ENCODE measurements at regions not wholly inside any gene's neighbourhood (a gene's known extent, or its start where the extent isn't known, plus 50 kb on each side); places are given as distances from the start of the nearest gene placed in this dataset.

DNA sequence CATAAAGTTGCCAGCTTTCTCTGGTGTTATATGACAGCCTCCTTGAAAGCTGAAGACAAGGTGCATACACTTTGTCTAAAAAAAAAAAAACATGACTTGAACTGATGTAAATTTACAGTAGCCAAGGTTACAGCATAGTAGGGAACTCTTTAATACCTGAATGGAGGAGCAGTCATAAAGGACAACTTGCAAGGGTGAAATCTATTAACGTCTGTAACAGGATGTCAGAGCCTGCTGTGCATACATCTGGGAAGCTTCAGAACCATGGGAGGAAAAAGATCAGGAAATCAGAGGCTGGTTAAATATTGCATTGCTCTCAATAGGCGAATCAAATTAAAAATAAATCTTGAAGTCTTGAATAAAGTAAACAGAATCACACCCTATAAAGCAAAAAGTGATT is 484.0 kb upstream of the CTSO start:
- intact Hi-C loops (cut with DNase I): no loop called here

DNA sequence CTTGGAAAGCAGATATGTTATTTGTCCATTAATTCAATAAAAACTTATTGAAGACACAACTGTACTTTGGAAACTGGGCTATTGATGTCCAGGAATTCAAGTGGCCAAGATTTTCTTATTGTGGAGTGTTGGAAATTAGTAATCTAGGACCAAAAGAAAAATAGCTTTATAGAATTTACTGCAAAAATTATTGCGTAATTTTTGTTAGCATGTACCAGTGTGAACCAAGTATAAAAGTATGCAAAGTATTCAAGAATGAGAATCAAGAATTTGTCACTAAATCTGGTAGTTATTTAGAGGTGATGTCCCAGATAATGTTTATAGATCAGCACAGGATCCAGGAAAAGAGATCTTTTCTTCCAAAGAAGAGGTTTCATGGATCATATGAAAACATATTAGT is 468.9 kb upstream of the CTSO start:
- intact Hi-C loops (cut with DNase I): no loop called here
- Histone ChIP-seq H3K27me3 (no peaks in the 10 kb centered on the region), H3K9me3 (peaks cover 0 to 4% of the 10 kb centered on the region in 2 donors), H3K4me3 (no peak overlapping the region), H3K27ac (no peak overlapping the region), H3K36me3 (no peaks in the 10 kb centered on the region), H3K4me1 (no peaks in the 10 kb centered on the region)
- ATAC-seq: no peak
- TF ChIP-seq, protein P1, sequence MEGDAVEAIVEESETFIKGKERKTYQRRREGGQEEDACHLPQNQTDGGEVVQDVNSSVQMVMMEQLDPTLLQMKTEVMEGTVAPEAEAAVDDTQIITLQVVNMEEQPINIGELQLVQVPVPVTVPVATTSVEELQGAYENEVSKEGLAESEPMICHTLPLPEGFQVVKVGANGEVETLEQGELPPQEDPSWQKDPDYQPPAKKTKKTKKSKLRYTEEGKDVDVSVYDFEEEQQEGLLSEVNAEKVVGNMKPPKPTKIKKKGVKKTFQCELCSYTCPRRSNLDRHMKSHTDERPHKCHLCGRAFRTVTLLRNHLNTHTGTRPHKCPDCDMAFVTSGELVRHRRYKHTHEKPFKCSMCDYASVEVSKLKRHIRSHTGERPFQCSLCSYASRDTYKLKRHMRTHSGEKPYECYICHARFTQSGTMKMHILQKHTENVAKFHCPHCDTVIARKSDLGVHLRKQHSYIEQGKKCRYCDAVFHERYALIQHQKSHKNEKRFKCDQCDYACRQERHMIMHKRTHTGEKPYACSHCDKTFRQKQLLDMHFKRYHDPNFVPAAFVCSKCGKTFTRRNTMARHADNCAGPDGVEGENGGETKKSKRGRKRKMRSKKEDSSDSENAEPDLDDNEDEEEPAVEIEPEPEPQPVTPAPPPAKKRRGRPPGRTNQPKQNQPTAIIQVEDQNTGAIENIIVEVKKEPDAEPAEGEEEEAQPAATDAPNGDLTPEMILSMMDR (IDR thresholded peaks at IDR 0.05): no peak
- no peak for DNase-seq

More for the DNA sequence above, 484.0 kb upstream of the CTSO start:
- ATAC-seq: no peak
- TF ChIP-seq, protein P1 (IDR thresholded peaks at IDR 0.05): no peak
- Histone ChIP-seq H3K9me3 (no peaks in the 10 kb centered on the region), H3K36me3 (no peaks in the 10 kb centered on the region), H3K27me3 (no peaks in the 10 kb centered on the region), H3K27ac (no peak overlapping the region), H3K4me1 (no peaks in the 10 kb centered on the region), H3K4me3 (no peak overlapping the region)
- no peak for DNase-seq

DNA sequence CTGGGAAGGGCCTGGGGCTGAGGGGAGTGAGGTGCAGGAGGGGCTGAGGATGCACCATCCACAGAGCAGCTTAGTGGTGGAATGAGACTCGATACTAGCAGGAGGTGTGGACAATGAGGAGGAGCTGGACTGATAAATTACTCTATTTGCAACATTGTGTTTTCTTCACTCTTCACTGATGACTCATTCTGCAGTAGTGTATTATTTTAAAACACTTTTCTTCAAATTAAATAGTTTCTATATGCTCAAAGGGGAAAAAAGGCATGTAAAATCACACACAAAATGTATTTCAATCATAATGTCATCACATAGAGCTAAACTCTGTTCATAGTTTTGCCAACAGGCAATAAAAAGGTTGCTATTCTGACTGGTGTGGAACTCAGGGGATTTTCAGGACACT is 467.0 kb upstream of the CTSO start:
- no peaks in the 10 kb centered on the region for H3K36me3 ChIP-seq
- TF ChIP-seq, protein P1 (IDR thresholded peaks at IDR 0.05): no peak
- H3K9me3 ChIP-seq: peaks cover 0 to 4% of the 10 kb centered on the region in 2 donors
- ATAC-seq (no peak), DNase-seq (no peak)
- H3K27me3 ChIP-seq: no peaks in the 10 kb centered on the region
- H3K27ac ChIP-seq: no peak overlapping the region
- no peaks in the 10 kb centered on the region for H3K4me1 ChIP-seq
- intact Hi-C loops (cut with DNase I): no loop called here
- no peak overlapping the region for H3K4me3 ChIP-seq

DNA sequence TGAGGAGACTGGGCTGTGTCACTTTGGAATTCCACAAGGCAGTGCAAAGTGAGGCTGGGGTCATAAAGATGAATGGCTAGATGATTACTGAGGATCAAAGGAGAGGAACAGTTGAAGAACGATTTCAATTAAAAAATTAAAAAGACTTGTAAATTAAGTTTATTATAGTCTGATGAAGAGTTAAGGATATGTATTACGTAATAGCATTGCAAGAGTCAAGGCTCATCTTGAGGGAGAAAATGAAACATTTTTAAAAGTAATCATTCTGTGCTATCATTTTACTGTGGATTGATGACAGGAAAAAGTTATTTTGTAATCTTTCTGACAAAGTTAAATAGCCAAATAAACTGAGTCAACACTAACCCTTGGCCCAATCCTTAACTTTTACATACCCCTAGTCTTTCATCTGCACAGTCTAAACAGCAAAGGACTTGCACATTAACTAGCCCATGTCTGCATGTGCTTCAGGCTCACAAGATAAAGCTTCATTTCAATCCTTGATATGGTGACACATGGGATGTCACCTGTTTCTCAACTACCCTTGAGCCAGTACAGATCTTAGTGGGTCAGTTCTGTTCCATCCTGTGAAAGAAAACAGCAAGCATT is 465.5 kb upstream of the CTSO start:
- Histone ChIP-seq H3K27ac (no peak overlapping the region), H3K4me3 (no peak overlapping the region), H3K4me1 (no peaks in the 10 kb centered on the region), H3K36me3 (no peaks in the 10 kb centered on the region), H3K27me3 (no peaks in the 10 kb centered on the region), H3K9me3 (peaks cover 0 to 4% of the 10 kb centered on the region in 2 donors)
- intact Hi-C loops (cut with DNase I): no loop called here
- TF ChIP-seq, protein P1 (IDR thresholded peaks at IDR 0.05): no peak
- no peak for DNase-seq
- peak; percentile 21 for ATAC-seq

DNA sequence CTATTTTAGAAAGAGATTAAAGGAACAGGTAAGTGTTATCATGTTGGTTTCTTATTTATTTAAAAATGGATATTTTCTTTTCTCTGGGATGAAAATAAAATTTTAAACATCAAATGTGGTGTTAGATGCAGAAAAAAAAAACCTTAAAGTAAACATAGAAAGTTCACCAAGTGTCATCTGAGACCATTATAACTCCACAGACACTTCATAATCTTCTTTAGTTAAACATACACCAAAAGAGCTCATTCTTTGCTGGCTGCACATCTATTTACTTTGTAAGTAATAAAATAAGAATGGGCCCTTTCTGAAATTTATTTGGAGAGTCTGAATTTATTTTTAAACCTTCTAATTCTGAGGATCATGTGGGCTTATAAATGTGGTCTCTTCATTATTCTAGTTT is 460.7 kb upstream of the CTSO start:
- peaks cover 0 to 4% of the 10 kb centered on the region in 2 donors for H3K9me3 ChIP-seq
- intact Hi-C loops (cut with DNase I): no loop called here
- H3K4me3 ChIP-seq: no peak overlapping the region
- TF ChIP-seq, protein P1 (IDR thresholded peaks at IDR 0.05): no peak
- no peaks in the 10 kb centered on the region for H3K36me3 ChIP-seq
- H3K4me1 ChIP-seq: no peaks in the 10 kb centered on the region
- H3K27me3 ChIP-seq: no peaks in the 10 kb centered on the region
- DNase-seq (peak in 2 of 4 donors; percentile 35 to 47), ATAC-seq (no peak)
- H3K27ac ChIP-seq: no peak overlapping the region

All from left lung (tissue), 4 donors.